Hepatic stellate cell (primary cell): ENCODE measurements at regions not wholly inside any gene's neighbourhood (a gene's known extent, or its start where the extent isn't known, plus 50 kb on each side); places are given as distances from the start of the nearest gene placed in this dataset.

Experiments
- DNase-seq: peaks from one replicate; pipeline ENCODE4 v3.0.0; 2011; ENCODE audit warnings: low spot score

GRCh38 chr16:64167936-64168335 is 953.9 kb downstream of the CDH11 start:
- DNase-seq: no peak

- DNase-seq: no peak
Observed at GRCh38 chr16:64165368-64165767, 956.5 kb downstream of the CDH11 start.

- DNase-seq: no peak
Observed at GRCh38 chr16:64162613-64163375, 959.1 kb downstream of the CDH11 start.

GRCh38 chr16:64159976-64160375 is 961.9 kb downstream of the CDH11 start:
- DNase-seq: no peak

- DNase-seq: no peak
Observed at GRCh38 chr16:64158941-64159588, 962.8 kb downstream of the CDH11 start.

- DNase-seq: no peak
Observed at GRCh38 chr16:64153718-64154117, 968.1 kb downstream of the CDH11 start.

GRCh38 chr16:64151990-64152767 is 969.7 kb downstream of the CDH11 start:
- no peak for DNase-seq

- DNase-seq: no peak
Observed at GRCh38 chr16:64150193-64150592, 971.7 kb downstream of the CDH11 start.

GRCh38 chr16:64149756-64150155 is 972.1 kb downstream of the CDH11 start:
- no peak for DNase-seq

- DNase-seq: no peak
Observed at GRCh38 chr16:64148356-64148755, 973.5 kb downstream of the CDH11 start.

GRCh38 chr16:64147941-64148340 is 973.9 kb downstream of the CDH11 start:
- no peak for DNase-seq

- DNase-seq: no peak
Observed at GRCh38 chr16:64144617-64145016, 977.2 kb downstream of the CDH11 start.

GRCh38 chr16:64138621-64139020 is 983.2 kb downstream of the CDH11 start:
- DNase-seq: no peak

- no peak for DNase-seq
Observed at GRCh38 chr16:64138006-64138405, 983.9 kb downstream of the CDH11 start.

GRCh38 chr16:64136743-64137142 is 985.1 kb downstream of the CDH11 start:
- no peak for DNase-seq

GRCh38 chr16:64136314-64136713 is 985.5 kb downstream of the CDH11 start:
- DNase-seq: no peak

- DNase-seq: no peak
Observed at GRCh38 chr16:64133366-64133765, 988.5 kb downstream of the CDH11 start.

GRCh38 chr16:64132759-64133361 is 989.0 kb downstream of the CDH11 start:
- DNase-seq: no peak

GRCh38 chr16:64132190-64132589 is 989.7 kb downstream of the CDH11 start:
- no peak for DNase-seq

GRCh38 chr16:64131423-64131822 is 990.4 kb downstream of the CDH11 start:
- no peak for DNase-seq

GRCh38 chr16:64130140-64130539 is 991.7 kb downstream of the CDH11 start:
- no peak for DNase-seq

GRCh38 chr16:64122177-64122576 is 999.7 kb downstream of the CDH11 start:
- no peak for DNase-seq

GRCh38 chr16:64121473-64121872 is 1000.4 kb downstream of the CDH11 start:
- no peak for DNase-seq
